Keratinocyte (primary cell): ENCODE measurements at regions not wholly inside any gene's neighbourhood (a gene's known extent, or its start where the extent isn't known, plus 50 kb on each side); places are given as distances from the start of the nearest gene placed in this dataset.

ENCODE experiments used
- DNase-seq: peaks from one replicate; pipeline ENCODE4 v3.0.0-alpha.2; 2011; ENCODE audit warnings: low read depth, missing footprints, low spot score
- FAIRE-seq: peaks from 2 replicates; lab custom pipeline; 2011; peaks lifted over from hg19 to GRCh38; lab: Jason Lieb, UNC
- H2AFZ ChIP-seq: 2 replicates; pipeline ENCODE4 v1.6.0; 2012; ENCODE audit warnings: low read length, control low read depth, inconsistent platforms; ENCODE audit not compliant: control insufficient read depth
- H3K27ac ChIP-seq: 2 replicates; pipeline ENCODE4 v1.5.1; 2011; ENCODE audit warnings: low read length; ENCODE audit not compliant: control insufficient read depth, insufficient read depth
- H3K27me3 ChIP-seq: 3 replicates; pipeline ENCODE4 v1.6.0; 2011; ENCODE audit warnings: low read length; ENCODE audit not compliant: control insufficient read depth, insufficient read depth; ENCODE audit errors: extremely low read depth
- H3K36me3 ChIP-seq, 2 experiments: 2 replicates in 1 of 2; 3 replicates in 1 of 2; pipeline ENCODE4 v1.5.1; 2011; ENCODE audit warnings: low read length in 2 of 2, mild to moderate bottlenecking in 1 of 2; ENCODE audit not compliant: control insufficient read depth in 2 of 2, insufficient read depth in 2 of 2; ENCODE audit errors: extremely low read depth in 1 of 2
- H3K4me1 ChIP-seq: 3 replicates; pipeline ENCODE4 v1.5.1; 2011; ENCODE audit warnings: low read length; ENCODE audit not compliant: control insufficient read depth, insufficient read depth; ENCODE audit errors: extremely low read depth
- H3K4me2 ChIP-seq: 3 replicates; pipeline ENCODE4 v1.6.0; 2011; ENCODE audit warnings: low read depth, low read length; ENCODE audit not compliant: control insufficient read depth, insufficient read depth; ENCODE audit errors: extremely low read depth
- H3K4me3 ChIP-seq, 3 experiments: fragments of 200-600 bp in 1 of 3; sonication (generic) in 1 of 3; 2 replicates in 2 of 3; 3 replicates in 1 of 3; pipeline ENCODE4 v1.5.1; 2011 to 2016; ENCODE audit warnings: low read length in 3 of 3, mild to moderate bottlenecking in 3 of 3, control low read depth in 2 of 3, inconsistent platforms in 1 of 3, low read depth in 1 of 3, mixed read lengths in 1 of 3, mixed run types in 1 of 3, moderate library complexity in 1 of 3; ENCODE audit not compliant: control insufficient read depth in 2 of 3, insufficient read depth in 2 of 3; ENCODE audit errors: extremely low read depth in 1 of 3
- H3K79me2 ChIP-seq: 2 replicates; pipeline ENCODE4 v1.6.0; 2012; ENCODE audit warnings: low read length; ENCODE audit not compliant: control insufficient read depth, insufficient read depth
- H3K9ac ChIP-seq: 3 replicates; pipeline ENCODE4 v1.6.0; 2011; ENCODE audit warnings: low read length; ENCODE audit not compliant: control insufficient read depth, insufficient read depth; ENCODE audit errors: extremely low read depth
- H3K9me1 ChIP-seq: 3 replicates; pipeline ENCODE4 v1.6.0; 2011; ENCODE audit warnings: low read length; ENCODE audit not compliant: control insufficient read depth, insufficient read depth; ENCODE audit errors: extremely low read depth
- H3K9me3 ChIP-seq: 2 replicates; pipeline ENCODE4 v1.5.1; 2012; ENCODE audit warnings: low read depth, low read length; ENCODE audit not compliant: control insufficient read depth
- H4K20me1 ChIP-seq: 3 replicates; pipeline ENCODE4 v1.6.0; 2011; ENCODE audit warnings: low read length; ENCODE audit not compliant: control insufficient read depth, insufficient read depth; ENCODE audit errors: extremely low read depth
- EZH2 ChIP-seq: IDR thresholded peaks from one replicate; pipeline ENCODE4 v1.6.1; 2012; ENCODE audit warnings: inconsistent platforms, mild to moderate bottlenecking, low read length, moderate library complexity
- dilution Hi-C: fragments of 300-500 bp; cut with MboI; formaldehyde crosslinking; loops from one replicate; pipeline ENCODE4 v1.7.0; 2020; ENCODE audit warnings: low sequenced_read_pairs; ENCODE audit not compliant: extremely low pct_ligation_motif_present
- TF ChIP-seq, protein P1 (sequence below), 3 experiments: IDR thresholded peaks in 1 of 3; conservative IDR thresholded peaks in 1 of 3; optimal IDR thresholded peaks in 1 of 3; 2 replicates in 2 of 3; 3 replicates in 1 of 3; pipeline versions ENCODE3 to v1.5.1; 2011; ENCODE audit warnings: low read length in 3 of 3, mild to moderate bottlenecking in 3 of 3, moderate library complexity in 2 of 3, control low read depth in 1 of 3, inconsistent platforms in 1 of 3; ENCODE audit not compliant: insufficient read depth in 2 of 3; ENCODE audit errors: extremely low read depth in 1 of 3

DNA sequence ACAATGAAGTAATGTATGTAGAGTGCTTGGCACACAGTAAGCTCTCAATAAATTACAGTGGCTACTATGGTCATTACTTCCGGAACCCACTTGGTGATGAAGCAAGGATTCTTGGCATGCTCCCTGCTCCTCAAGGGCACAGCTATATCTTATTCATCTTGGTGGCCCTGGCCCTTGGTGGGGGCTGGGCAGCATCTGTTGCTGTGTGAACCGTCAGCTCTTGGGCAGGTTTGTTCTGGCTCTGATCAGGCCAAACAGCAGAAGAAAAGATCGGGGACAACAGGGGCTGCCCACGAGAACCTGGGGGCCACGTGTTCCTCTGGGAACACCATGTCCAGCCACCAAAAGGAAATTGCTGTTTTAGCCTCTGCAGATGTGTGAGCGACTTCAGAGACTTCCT, 136.9 kb upstream of the SYT13 start:
- Histone ChIP-seq H4K20me1 (no peaks in the 10 kb centered on the region), H3K9ac (no peak overlapping the region), H3K36me3 (no peaks in the 10 kb centered on the region), H2AFZ (no peak overlapping the region), H3K4me1 (no peaks in the 10 kb centered on the region), H3K9me3 (no peaks in the 10 kb centered on the region), H3K4me3 (no peak overlapping the region), H3K27ac (no peak overlapping the region), H3K4me2 (no peak overlapping the region), H3K79me2 (no peaks in the 10 kb centered on the region), H3K27me3 (no peaks in the 10 kb centered on the region), H3K9me1 (no peaks in the 10 kb centered on the region)
- DNase-seq (no peak), FAIRE-seq (no peak)
- no peak for TF ChIP-seq EZH2
- TF ChIP-seq, protein P1, sequence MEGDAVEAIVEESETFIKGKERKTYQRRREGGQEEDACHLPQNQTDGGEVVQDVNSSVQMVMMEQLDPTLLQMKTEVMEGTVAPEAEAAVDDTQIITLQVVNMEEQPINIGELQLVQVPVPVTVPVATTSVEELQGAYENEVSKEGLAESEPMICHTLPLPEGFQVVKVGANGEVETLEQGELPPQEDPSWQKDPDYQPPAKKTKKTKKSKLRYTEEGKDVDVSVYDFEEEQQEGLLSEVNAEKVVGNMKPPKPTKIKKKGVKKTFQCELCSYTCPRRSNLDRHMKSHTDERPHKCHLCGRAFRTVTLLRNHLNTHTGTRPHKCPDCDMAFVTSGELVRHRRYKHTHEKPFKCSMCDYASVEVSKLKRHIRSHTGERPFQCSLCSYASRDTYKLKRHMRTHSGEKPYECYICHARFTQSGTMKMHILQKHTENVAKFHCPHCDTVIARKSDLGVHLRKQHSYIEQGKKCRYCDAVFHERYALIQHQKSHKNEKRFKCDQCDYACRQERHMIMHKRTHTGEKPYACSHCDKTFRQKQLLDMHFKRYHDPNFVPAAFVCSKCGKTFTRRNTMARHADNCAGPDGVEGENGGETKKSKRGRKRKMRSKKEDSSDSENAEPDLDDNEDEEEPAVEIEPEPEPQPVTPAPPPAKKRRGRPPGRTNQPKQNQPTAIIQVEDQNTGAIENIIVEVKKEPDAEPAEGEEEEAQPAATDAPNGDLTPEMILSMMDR (optimal IDR thresholded peaks at IDR 0.05 in 1 of 3, IDR thresholded peaks at IDR 0.05 in 1 of 3, conservative IDR thresholded peaks at IDR 0.05 in 1 of 3; ENCODE audit: extremely low read depth in 1 of 3, insufficient read depth in 2 of 3, low read length in 3 of 3) = no peak
- dilution Hi-C loops = no loop called here

DNA sequence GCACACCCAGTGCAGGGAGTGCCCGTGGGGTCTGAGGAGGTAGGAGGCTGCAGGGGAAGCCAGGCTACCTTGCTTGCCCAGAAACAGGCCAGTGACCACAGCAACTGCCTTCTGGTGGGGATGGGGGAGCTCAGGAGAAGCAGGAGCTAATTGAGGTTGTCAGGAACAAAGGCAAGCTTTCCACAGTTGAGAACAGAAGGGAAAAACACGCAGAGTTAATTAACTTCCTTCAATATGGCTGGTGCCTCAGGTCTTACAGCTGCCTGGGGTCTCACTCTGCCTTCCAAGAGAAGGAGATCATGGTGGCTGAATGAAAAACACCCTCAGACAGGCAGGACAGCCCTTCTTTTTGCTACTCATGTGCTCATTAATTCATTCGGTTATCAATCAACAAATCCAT, 127.9 kb upstream of the SYT13 start:
- Histone ChIP-seq H3K79me2 (no peaks in the 10 kb centered on the region), H3K4me3 (no peak overlapping the region), H3K27ac (no peak overlapping the region), H3K9me3 (no peaks in the 10 kb centered on the region), H2AFZ (no peak overlapping the region), H3K36me3 (no peaks in the 10 kb centered on the region), H3K4me1 (no peaks in the 10 kb centered on the region), H3K9me1 (no peaks in the 10 kb centered on the region), H3K27me3 (peaks cover 21% of the 10 kb centered on the region), H3K9ac (no peak overlapping the region), H3K4me2 (no peak overlapping the region), H4K20me1 (no peaks in the 10 kb centered on the region)
- DNase-seq (no peak), FAIRE-seq (no peak)
- TF ChIP-seq, protein P1 (optimal IDR thresholded peaks at IDR 0.05 in 1 of 3, IDR thresholded peaks at IDR 0.05 in 1 of 3, conservative IDR thresholded peaks at IDR 0.05 in 1 of 3; ENCODE audit: extremely low read depth in 1 of 3, insufficient read depth in 2 of 3, low read length in 3 of 3) = no peak
- no peak for TF ChIP-seq EZH2
- dilution Hi-C loops = no loop called here
